ENCODE measurements at regions not wholly inside any gene's neighbourhood (a gene's known extent, or its start where the extent isn't known, plus 50 kb on each side); places are given as distances from the start of the nearest gene placed in this dataset.

DNA sequence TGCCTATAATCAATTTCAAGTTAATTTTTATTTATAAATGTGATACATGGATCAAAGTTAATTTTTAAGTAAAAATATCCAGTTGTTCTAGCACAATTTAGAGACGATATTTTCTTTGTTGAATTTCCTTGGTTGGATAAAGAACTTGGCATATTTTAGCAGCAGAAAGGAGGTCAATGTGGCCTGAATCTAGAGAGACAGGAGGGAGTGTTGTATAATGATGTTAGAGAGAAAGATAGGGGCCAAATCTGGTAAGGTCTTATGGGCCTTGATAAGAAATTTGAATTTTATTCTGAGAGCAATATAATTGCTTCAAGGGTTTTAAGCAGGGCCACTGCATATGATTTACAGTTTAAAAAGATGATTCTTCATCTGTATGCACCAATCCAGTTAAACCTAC lies 79.4 kb upstream of the OGFRL1 start:
- TF ChIP-seq CTCF (IDR thresholded peaks at IDR 0.05) = no peak
- no peak for TF ChIP-seq POLR2AphosphoS5 (IDR thresholded peaks at IDR 0.05)
- no peak for TF ChIP-seq POLR2A (IDR thresholded peaks at IDR 0.05)
- no peak for TF ChIP-seq EP300 (IDR thresholded peaks at IDR 0.05; ENCODE audit: low read depth)

All from transverse colon (tissue), 4 donors.